HEK293T (cell line): ENCODE measurements at regions not wholly inside any gene's neighbourhood (a gene's known extent, or its start where the extent isn't known, plus 50 kb on each side); places are given as distances from the start of the nearest gene placed in this dataset.
"Not testable (repeated sequence)": the region's sequence is repeated elsewhere in the genome, so short reads cannot be mapped to it uniquely, and the experiment has no call there.

Source experiments
- ARNT ChIP-seq: fragments of 450-650 bp; IDR thresholded peaks from 2 replicates; pipeline ENCODE4 v1.6.1; 2017; ENCODE audit warnings: mild to moderate bottlenecking
- BHLHE40 ChIP-seq: fragments of 450-650 bp; IDR thresholded peaks from 2 replicates; pipeline ENCODE4 v1.6.1; 2016; ENCODE audit warnings: mild to moderate bottlenecking, moderate library complexity, borderline replicate concordance
- CTBP1 ChIP-seq: fragments of 450-650 bp; IDR thresholded peaks from 2 replicates; pipeline ENCODE4 v1.6.1; 2016; ENCODE audit warnings: borderline replicate concordance
- ELF4 ChIP-seq: fragments of 450-650 bp; IDR thresholded peaks from 2 replicates; pipeline ENCODE4 v1.6.1; 2017; ENCODE audit warnings: antibody characterized with exemption
- FOXM1 ChIP-seq: fragments of 450-650 bp; IDR thresholded peaks from 2 replicates; pipeline ENCODE4 v1.6.1; 2017; ENCODE audit warnings: mild to moderate bottlenecking, borderline replicate concordance
- HDGF ChIP-seq: fragments of 450-650 bp; IDR thresholded peaks from 2 replicates; pipeline ENCODE4 v1.6.1; 2017; ENCODE audit warnings: antibody characterized with exemption, borderline replicate concordance
- NFRKB ChIP-seq: fragments of 450-650 bp; IDR thresholded peaks from 2 replicates; pipeline ENCODE4 v1.6.1; 2016; ENCODE audit warnings: mild to moderate bottlenecking, moderate library complexity
- PKNOX1 ChIP-seq: fragments of 450-650 bp; IDR thresholded peaks from 2 replicates; pipeline ENCODE4 v1.6.1; 2016

DNA sequence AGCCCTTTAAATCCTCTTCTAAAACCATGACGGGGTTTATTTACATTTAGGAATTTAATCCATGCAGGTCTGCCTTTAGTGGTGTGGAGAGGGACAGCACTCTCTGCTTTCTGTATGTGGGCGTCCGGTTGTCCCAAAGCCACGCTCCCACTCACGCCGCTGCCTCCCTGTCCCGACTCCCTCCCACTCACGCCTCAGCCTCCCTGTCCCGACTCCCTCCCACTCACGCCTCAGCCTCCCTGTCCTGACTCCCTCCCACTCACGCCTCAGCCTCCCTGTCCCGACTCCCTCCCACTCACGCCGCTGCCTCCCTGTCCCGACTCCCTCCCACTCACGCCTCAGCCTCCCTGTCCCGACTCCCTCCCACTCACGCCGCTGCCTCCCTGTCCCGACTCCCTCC is 71.2 kb downstream of the FOXL3 start:
- TF ChIP-seq ARNT, FOXM1, ELF4, BHLHE40, NFRKB, PKNOX1, CTBP1, HDGF: not testable (repeated sequence)
